ENCODE measurements at regions not wholly inside any gene's neighbourhood (a gene's known extent, or its start where the extent isn't known, plus 50 kb on each side); places are given as distances from the start of the nearest gene placed in this dataset.

GRCh38 chr3:161946443-161946960, 449.9 kb downstream of the OTOL1 start:
- DNase-seq (ENCODE audit: low read depth): no peak
- TF ChIP-seq CTCF (conservative IDR thresholded peaks at IDR 0.05; ENCODE audit: low read depth, low read length): no peak
- no peak overlapping the region for H3K4me3 ChIP-seq (ENCODE audit: low read length)

GRCh38 chr3:161950318-161950868, 453.8 kb downstream of the OTOL1 start:
- H3K4me3 ChIP-seq (ENCODE audit: low read length): no peak overlapping the region
- no peak for TF ChIP-seq CTCF (conservative IDR thresholded peaks at IDR 0.05; ENCODE audit: low read depth, low read length)
- no peak for DNase-seq (ENCODE audit: low read depth)

GRCh38 chr3:161957467-161957866, 460.9 kb downstream of the OTOL1 start:
- H3K4me3 ChIP-seq (ENCODE audit: low read length): no peak overlapping the region

GRCh38 chr3:161964857-161965256, 468.2 kb downstream of the OTOL1 start:
- no peak for TF ChIP-seq CTCF (conservative IDR thresholded peaks at IDR 0.05; ENCODE audit: low read depth, low read length)
- no peak overlapping the region for H3K4me3 ChIP-seq (ENCODE audit: low read length)
- DNase-seq (ENCODE audit: low read depth): no peak

More at GRCh38 chr3:161957467-161957866, 460.9 kb downstream of the OTOL1 start:
- no peak for TF ChIP-seq CTCF (conservative IDR thresholded peaks at IDR 0.05; ENCODE audit: low read depth, low read length)
- no peak for DNase-seq (ENCODE audit: low read depth)

GRCh38 chr3:161969867-161970266, 473.3 kb downstream of the OTOL1 start:
- no peak for DNase-seq (ENCODE audit: low read depth)
- no peak overlapping the region for H3K4me3 ChIP-seq (ENCODE audit: low read length)
- no peak for TF ChIP-seq CTCF (conservative IDR thresholded peaks at IDR 0.05; ENCODE audit: low read depth, low read length)

- H3K4me3 ChIP-seq (ENCODE audit: low read length): no peak overlapping the region
- no peak for DNase-seq (ENCODE audit: low read depth)
- TF ChIP-seq CTCF (conservative IDR thresholded peaks at IDR 0.05; ENCODE audit: low read depth, low read length): no peak
These were observed 478.6 kb downstream of the OTOL1 start for GRCh38 chr3:161975201-161975600.

GRCh38 chr3:161977063-161977462, 480.5 kb downstream of the OTOL1 start:
- no peak for TF ChIP-seq CTCF (conservative IDR thresholded peaks at IDR 0.05; ENCODE audit: low read depth, low read length)
- no peak overlapping the region for H3K4me3 ChIP-seq (ENCODE audit: low read length)
- no peak for DNase-seq (ENCODE audit: low read depth)
